Keratinocyte (primary cell): ENCODE measurements at regions not wholly inside any gene's neighbourhood (a gene's known extent, or its start where the extent isn't known, plus 50 kb on each side); places are given as distances from the start of the nearest gene placed in this dataset.
"Not testable (repeated sequence)": the region's sequence is repeated elsewhere in the genome, so short reads cannot be mapped to it uniquely, and the experiment has no call there.

Experiments
- DNase-seq: peaks from one replicate; pipeline ENCODE4 v3.0.0-alpha.2; 2011; ENCODE audit warnings: low read depth, missing footprints, low spot score
- FAIRE-seq: peaks from 2 replicates; lab custom pipeline; 2011; peaks lifted over from hg19 to GRCh38; lab: Jason Lieb, UNC
- H2AFZ ChIP-seq: 2 replicates; pipeline ENCODE4 v1.6.0; 2012; ENCODE audit warnings: low read length, control low read depth, inconsistent platforms; ENCODE audit not compliant: control insufficient read depth
- H3K27ac ChIP-seq: 2 replicates; pipeline ENCODE4 v1.5.1; 2011; ENCODE audit warnings: low read length; ENCODE audit not compliant: control insufficient read depth, insufficient read depth
- H3K27me3 ChIP-seq: 3 replicates; pipeline ENCODE4 v1.6.0; 2011; ENCODE audit warnings: low read length; ENCODE audit not compliant: control insufficient read depth, insufficient read depth; ENCODE audit errors: extremely low read depth
- H3K36me3 ChIP-seq, 2 experiments: 2 replicates in 1 of 2; 3 replicates in 1 of 2; pipeline ENCODE4 v1.5.1; 2011; ENCODE audit warnings: low read length in 2 of 2, mild to moderate bottlenecking in 1 of 2; ENCODE audit not compliant: control insufficient read depth in 2 of 2, insufficient read depth in 2 of 2; ENCODE audit errors: extremely low read depth in 1 of 2
- H3K4me1 ChIP-seq: 3 replicates; pipeline ENCODE4 v1.5.1; 2011; ENCODE audit warnings: low read length; ENCODE audit not compliant: control insufficient read depth, insufficient read depth; ENCODE audit errors: extremely low read depth
- H3K4me2 ChIP-seq: 3 replicates; pipeline ENCODE4 v1.6.0; 2011; ENCODE audit warnings: low read depth, low read length; ENCODE audit not compliant: control insufficient read depth, insufficient read depth; ENCODE audit errors: extremely low read depth
- H3K4me3 ChIP-seq, 3 experiments: fragments of 200-600 bp in 1 of 3; sonication (generic) in 1 of 3; 2 replicates in 2 of 3; 3 replicates in 1 of 3; pipeline ENCODE4 v1.5.1; 2011 to 2016; ENCODE audit warnings: low read length in 3 of 3, mild to moderate bottlenecking in 3 of 3, control low read depth in 2 of 3, inconsistent platforms in 1 of 3, low read depth in 1 of 3, mixed read lengths in 1 of 3, mixed run types in 1 of 3, moderate library complexity in 1 of 3; ENCODE audit not compliant: control insufficient read depth in 2 of 3, insufficient read depth in 2 of 3; ENCODE audit errors: extremely low read depth in 1 of 3
- H3K79me2 ChIP-seq: 2 replicates; pipeline ENCODE4 v1.6.0; 2012; ENCODE audit warnings: low read length; ENCODE audit not compliant: control insufficient read depth, insufficient read depth
- H3K9ac ChIP-seq: 3 replicates; pipeline ENCODE4 v1.6.0; 2011; ENCODE audit warnings: low read length; ENCODE audit not compliant: control insufficient read depth, insufficient read depth; ENCODE audit errors: extremely low read depth
- H3K9me1 ChIP-seq: 3 replicates; pipeline ENCODE4 v1.6.0; 2011; ENCODE audit warnings: low read length; ENCODE audit not compliant: control insufficient read depth, insufficient read depth; ENCODE audit errors: extremely low read depth
- H3K9me3 ChIP-seq: 2 replicates; pipeline ENCODE4 v1.5.1; 2012; ENCODE audit warnings: low read depth, low read length; ENCODE audit not compliant: control insufficient read depth
- H4K20me1 ChIP-seq: 3 replicates; pipeline ENCODE4 v1.6.0; 2011; ENCODE audit warnings: low read length; ENCODE audit not compliant: control insufficient read depth, insufficient read depth; ENCODE audit errors: extremely low read depth
- CTCF ChIP-seq, 3 experiments: IDR thresholded peaks in 1 of 3; conservative IDR thresholded peaks in 1 of 3; optimal IDR thresholded peaks in 1 of 3; 2 replicates in 2 of 3; 3 replicates in 1 of 3; pipeline versions ENCODE3 to v1.5.1; 2011; ENCODE audit warnings: low read length in 3 of 3, mild to moderate bottlenecking in 3 of 3, moderate library complexity in 2 of 3, control low read depth in 1 of 3, inconsistent platforms in 1 of 3; ENCODE audit not compliant: insufficient read depth in 2 of 3; ENCODE audit errors: extremely low read depth in 1 of 3
- EZH2 ChIP-seq: IDR thresholded peaks from one replicate; pipeline ENCODE4 v1.6.1; 2012; ENCODE audit warnings: inconsistent platforms, mild to moderate bottlenecking, low read length, moderate library complexity
- dilution Hi-C: fragments of 300-500 bp; cut with MboI; formaldehyde crosslinking; loops from one replicate; pipeline ENCODE4 v1.7.0; 2020; ENCODE audit warnings: low sequenced_read_pairs; ENCODE audit not compliant: extremely low pct_ligation_motif_present

- H3K36me3 ChIP-seq, H3K9ac ChIP-seq, H4K20me1 ChIP-seq, dilution Hi-C loops, H2AFZ ChIP-seq, DNase-seq, H3K79me2 ChIP-seq, H3K27me3 ChIP-seq, FAIRE-seq, H3K27ac ChIP-seq, H3K4me1 ChIP-seq, H3K4me2 ChIP-seq, H3K4me3 ChIP-seq, H3K9me1 ChIP-seq: not testable (repeated sequence)
- peaks cover 22% of the 10 kb centered on the region for H3K9me3 ChIP-seq
Observed at GRCh38 chr15:20416618-20417017, 125.0 kb downstream of the GOLGA6L6 start.

- H4K20me1 ChIP-seq, H3K9me1 ChIP-seq, H3K4me1 ChIP-seq, H3K79me2 ChIP-seq, dilution Hi-C loops, H3K4me2 ChIP-seq, H3K36me3 ChIP-seq, FAIRE-seq, H3K9ac ChIP-seq, H3K27ac ChIP-seq, H3K4me3 ChIP-seq, H2AFZ ChIP-seq, H3K27me3 ChIP-seq, DNase-seq: not testable (repeated sequence)
- peaks cover 20% of the 10 kb centered on the region for H3K9me3 ChIP-seq
Observed at GRCh38 chr15:20409667-20410198, 131.9 kb downstream of the GOLGA6L6 start.

GRCh38 chr15:20409247-20409646 lies 132.4 kb downstream of the GOLGA6L6 start:
- no peaks in the 10 kb centered on the region for H4K20me1 ChIP-seq
- peaks cover 20% of the 10 kb centered on the region for H3K9me3 ChIP-seq
- no peak overlapping the region for H3K9ac ChIP-seq
- DNase-seq, result no peak
- no peak for TF ChIP-seq CTCF (optimal IDR thresholded peaks at IDR 0.05 in 1 of 3, IDR thresholded peaks at IDR 0.05 in 1 of 3, conservative IDR thresholded peaks at IDR 0.05 in 1 of 3; ENCODE audit: extremely low read depth in 1 of 3, insufficient read depth in 2 of 3, low read length in 3 of 3)
- no peak for TF ChIP-seq EZH2
- no peaks in the 10 kb centered on the region for H3K9me1 ChIP-seq
- H3K27ac ChIP-seq, result no peak overlapping the region
- H3K4me3 ChIP-seq, result no peak overlapping the region
- no peaks in the 10 kb centered on the region for H3K27me3 ChIP-seq
- FAIRE-seq, result no peak
- no peaks in the 10 kb centered on the region for H3K79me2 ChIP-seq
- H3K4me1 ChIP-seq, result no peaks in the 10 kb centered on the region
- dilution Hi-C loops, result no loop called here
- H3K4me2 ChIP-seq, result no peak overlapping the region
- no peaks in the 10 kb centered on the region for H3K36me3 ChIP-seq
- no peak overlapping the region for H2AFZ ChIP-seq
